Endothelial cell of umbilical vein (primary cell): ENCODE measurements at regions not wholly inside any gene's neighbourhood (a gene's known extent, or its start where the extent isn't known, plus 50 kb on each side); places are given as distances from the start of the nearest gene placed in this dataset.

ENCODE experiments used
- BruUV-seq: library from RNA; stranded (reverse); fragments of 400-500 nt; replicated peaks from 2 replicates; lab custom pipeline; 2021; lab: Mats Ljungman, UMichigan
- CTCF ChIA-PET: fragments of 300-600, 350-600 bp; sonication (Branson Sonifier 250); formaldehyde crosslinking; loops from one replicate; lab custom pipeline; 2021; ENCODE audit warnings: antibody characterized with exemption, inconsistent platforms; lab: Charles Lee
- POLR2A ChIA-PET: fragments of 300-600, 350-600 bp; sonication (Branson Sonifier 250); formaldehyde crosslinking; loops from one replicate; lab custom pipeline; 2021; ENCODE audit warnings: antibody characterized with exemption, inconsistent platforms; lab: Charles Lee
- DNase-seq: peaks from one replicate; pipeline ENCODE4 v3.0.0-alpha.2; 2011; ENCODE audit warnings: low read depth, low spot score
- FAIRE-seq: peaks from 2 replicates; lab custom pipeline; 2011; peaks lifted over from hg19 to GRCh38; lab: Jason Lieb, UNC
- H2AFZ ChIP-seq: 2 replicates; pipeline ENCODE4 v1.6.0; 2012; ENCODE audit warnings: low read depth, low read length, control low read depth, inconsistent platforms
- H3K27ac ChIP-seq: 2 replicates; pipeline ENCODE4 v1.5.1; 2011; ENCODE audit warnings: low read depth, mild to moderate bottlenecking, control low read depth, low read length, moderate library complexity; ENCODE audit not compliant: insufficient read depth
- H3K27me3 ChIP-seq, 2 experiments: 2 replicates each; pipeline versions ENCODE4 v1.6.0 to v1.6.1; 2011; ENCODE audit warnings: low read length in 2 of 2, mixed read lengths in 1 of 2; ENCODE audit not compliant: control insufficient read depth in 2 of 2, insufficient read depth in 2 of 2
- H3K36me3 ChIP-seq, 2 experiments: 2 replicates in 1 of 2; 3 replicates in 1 of 2; pipeline ENCODE4 v1.5.1; 2011; ENCODE audit warnings: low read length in 2 of 2, mild to moderate bottlenecking in 1 of 2, moderate library complexity in 1 of 2; ENCODE audit not compliant: control insufficient read depth in 2 of 2, insufficient read depth in 2 of 2; ENCODE audit errors: extremely low read depth in 1 of 2
- H3K4me1 ChIP-seq: 3 replicates; pipeline ENCODE4 v1.5.1; 2011; ENCODE audit warnings: mild to moderate bottlenecking, low read length; ENCODE audit not compliant: control insufficient read depth, insufficient read depth; ENCODE audit errors: extremely low read depth
- H3K4me2 ChIP-seq: 2 replicates; pipeline ENCODE4 v1.6.1; 2011; ENCODE audit warnings: low read length, control low read depth, mixed read lengths; ENCODE audit not compliant: insufficient read depth
- H3K4me3 ChIP-seq, 3 experiments: fragments of 200-600 bp in 1 of 3; sonication (generic), shearing (Covaris generic) in 1 of 3; replicated peaks in 1 of 3; 2 replicates each; pipeline ENCODE4 v1.5.1; 2011 to 2016; ENCODE audit warnings: control low read depth in 3 of 3, low read length in 3 of 3, mild to moderate bottlenecking in 2 of 3, inconsistent platforms in 1 of 3, low read depth in 1 of 3, moderate library complexity in 1 of 3; ENCODE audit not compliant: insufficient read depth in 1 of 3
- H3K79me2 ChIP-seq: 2 replicates; pipeline ENCODE4 v1.6.0; 2012; ENCODE audit warnings: low read length, inconsistent platforms; ENCODE audit not compliant: control insufficient read depth, insufficient read depth
- H3K9ac ChIP-seq: replicated peaks from 2 replicates; pipeline ENCODE3; 2011; ENCODE audit warnings: low read length, control low read depth; ENCODE audit not compliant: insufficient read depth; ENCODE audit errors: extremely low read depth
- H3K9me1 ChIP-seq: replicated peaks from 3 replicates; pipeline ENCODE4 v1.6.0; 2011; ENCODE audit warnings: mild to moderate bottlenecking, low read length; ENCODE audit not compliant: control insufficient read depth, insufficient read depth; ENCODE audit errors: extremely low read depth
- H3K9me3 ChIP-seq: replicated peaks from 2 replicates; pipeline ENCODE4 v1.5.1; 2012; ENCODE audit warnings: low read length, inconsistent platforms; ENCODE audit not compliant: control insufficient read depth, insufficient read depth
- H4K20me1 ChIP-seq: replicated peaks from 2 replicates; pipeline ENCODE3; 2011; ENCODE audit warnings: mild to moderate bottlenecking, low read length; ENCODE audit not compliant: control insufficient read depth, insufficient read depth; ENCODE audit errors: extremely low read depth
- EZH2 ChIP-seq: IDR thresholded peaks from 2 replicates; pipeline ENCODE4 v1.6.1; 2012; ENCODE audit warnings: borderline replicate concordance, low read depth, mild to moderate bottlenecking, moderate library complexity, low read length, inconsistent platforms; ENCODE audit not compliant: severe bottlenecking
- FOS ChIP-seq: IDR thresholded peaks from 2 replicates; pipeline ENCODE4 v1.6.1; 2011; ENCODE audit warnings: mild to moderate bottlenecking, low read length, moderate library complexity, borderline replicate concordance; ENCODE audit not compliant: insufficient read depth
- GATA2 ChIP-seq: IDR thresholded peaks from 2 replicates; pipeline ENCODE4 v1.7.0; 2011; ENCODE audit warnings: low read depth, mild to moderate bottlenecking, moderate library complexity, mixed read lengths, low read length; ENCODE audit not compliant: insufficient read length, insufficient read depth
- JUN ChIP-seq: IDR thresholded peaks from 2 replicates; pipeline ENCODE4 v1.6.1; 2011; ENCODE audit warnings: borderline replicate concordance, low read depth; ENCODE audit not compliant: insufficient read length, insufficient read depth
- MYC ChIP-seq: IDR thresholded peaks from one replicate; pipeline ENCODE4 v1.6.1; 2011; ENCODE audit warnings: mild to moderate bottlenecking, low read depth, low read length
- POLR2A ChIP-seq: IDR thresholded peaks from 2 replicates; pipeline ENCODE4 v1.6.1; 2012; ENCODE audit warnings: low read depth, mild to moderate bottlenecking, control low read depth, low read length
- POLR2AphosphoS5 ChIP-seq: IDR thresholded peaks from 2 replicates; pipeline ENCODE4 v1.6.1; 2012; ENCODE audit warnings: low read depth, mild to moderate bottlenecking, control low read depth, low read length, moderate library complexity; ENCODE audit not compliant: insufficient read depth
- dilution Hi-C: fragments of 300-500 bp; cut with MboI; formaldehyde crosslinking; loops from one replicate; pipeline ENCODE4 v1.15.0; 2019; ENCODE audit warnings: low sequenced_read_pairs; ENCODE audit not compliant: extremely low pct_ligation_motif_present
- intact Hi-C: fragments of 100-400 bp; cut with micrococcal nuclease; formaldehyde crosslinking; loops from one replicate; pipeline ENCODE4 v1.10.0; 2022
- TF ChIP-seq, protein P1 (sequence below), 2 donors: IDR thresholded peaks; 1 replicate in 1 of 2; 2 replicates in 1 of 2; pipeline ENCODE4 v1.5.1; 2011; ENCODE audit warnings: low read length in 2 of 2, mild to moderate bottlenecking in 2 of 2, moderate library complexity in 2 of 2, control low read depth in 1 of 2, inconsistent platforms in 1 of 2, low read depth in 1 of 2; ENCODE audit not compliant: insufficient read depth in 1 of 2; ENCODE audit errors: extremely low read depth in 1 of 2
- TF ChIP-seq, protein P2 (sequence below): IDR thresholded peaks from 2 replicates; pipeline ENCODE4 v1.6.1; 2011; ENCODE audit not compliant: insufficient read depth, insufficient read length

DNA sequence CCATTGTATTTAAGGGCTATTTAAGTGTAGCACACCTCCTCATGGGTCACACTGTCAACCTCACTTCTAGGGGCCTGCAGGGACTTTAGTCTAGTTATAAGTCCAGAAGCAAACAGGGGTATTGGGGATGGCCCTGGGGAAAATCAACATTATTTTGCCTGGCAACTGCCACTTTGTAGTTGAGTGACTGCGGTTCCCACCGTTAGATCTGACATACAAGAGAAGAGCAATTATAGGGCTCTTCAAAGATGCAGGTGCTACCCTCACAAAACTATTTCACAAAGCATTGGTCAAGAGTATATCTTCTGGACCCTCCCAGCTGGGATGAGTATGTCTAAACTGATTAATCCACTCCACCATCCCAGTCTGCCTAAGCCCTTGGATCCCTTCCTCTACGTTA is 133.0 kb upstream of the PCBD1 start:
- H3K4me1 ChIP-seq = no peaks in the 10 kb centered on the region
- H3K4me3 ChIP-seq = no peak overlapping the region
- no peak for FAIRE-seq
- H3K27me3 ChIP-seq = peaks cover 0 to 3% of the 10 kb centered on the region in 2 experiments
- no peaks in the 10 kb centered on the region for H3K9me1 ChIP-seq
- H3K9me3 ChIP-seq = no peaks in the 10 kb centered on the region
- H4K20me1 ChIP-seq = no peaks in the 10 kb centered on the region
- intact Hi-C loops (no loop called here), dilution Hi-C loops (no loop called here)
- ChIA-PET POLR2A (no interaction called here), CTCF (no interaction called here)
- H2AFZ ChIP-seq = no peak overlapping the region
- TF ChIP-seq POLR2A = no peak
- TF ChIP-seq, protein P1, sequence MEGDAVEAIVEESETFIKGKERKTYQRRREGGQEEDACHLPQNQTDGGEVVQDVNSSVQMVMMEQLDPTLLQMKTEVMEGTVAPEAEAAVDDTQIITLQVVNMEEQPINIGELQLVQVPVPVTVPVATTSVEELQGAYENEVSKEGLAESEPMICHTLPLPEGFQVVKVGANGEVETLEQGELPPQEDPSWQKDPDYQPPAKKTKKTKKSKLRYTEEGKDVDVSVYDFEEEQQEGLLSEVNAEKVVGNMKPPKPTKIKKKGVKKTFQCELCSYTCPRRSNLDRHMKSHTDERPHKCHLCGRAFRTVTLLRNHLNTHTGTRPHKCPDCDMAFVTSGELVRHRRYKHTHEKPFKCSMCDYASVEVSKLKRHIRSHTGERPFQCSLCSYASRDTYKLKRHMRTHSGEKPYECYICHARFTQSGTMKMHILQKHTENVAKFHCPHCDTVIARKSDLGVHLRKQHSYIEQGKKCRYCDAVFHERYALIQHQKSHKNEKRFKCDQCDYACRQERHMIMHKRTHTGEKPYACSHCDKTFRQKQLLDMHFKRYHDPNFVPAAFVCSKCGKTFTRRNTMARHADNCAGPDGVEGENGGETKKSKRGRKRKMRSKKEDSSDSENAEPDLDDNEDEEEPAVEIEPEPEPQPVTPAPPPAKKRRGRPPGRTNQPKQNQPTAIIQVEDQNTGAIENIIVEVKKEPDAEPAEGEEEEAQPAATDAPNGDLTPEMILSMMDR (IDR thresholded peaks at IDR 0.05; ENCODE audit: extremely low read depth in 1 of 2, insufficient read depth in 1 of 2, low read depth in 1 of 2, low read length in 2 of 2) = no peak
- no peaks in the 10 kb centered on the region for H3K36me3 ChIP-seq
- no TSS peak for BruUV-seq
- H3K79me2 ChIP-seq = no peaks in the 10 kb centered on the region
- H3K4me2 ChIP-seq = no peak overlapping the region
- DNase-seq = no peak
- no peak overlapping the region for H3K27ac ChIP-seq
- H3K9ac ChIP-seq = no peak overlapping the region

DNA sequence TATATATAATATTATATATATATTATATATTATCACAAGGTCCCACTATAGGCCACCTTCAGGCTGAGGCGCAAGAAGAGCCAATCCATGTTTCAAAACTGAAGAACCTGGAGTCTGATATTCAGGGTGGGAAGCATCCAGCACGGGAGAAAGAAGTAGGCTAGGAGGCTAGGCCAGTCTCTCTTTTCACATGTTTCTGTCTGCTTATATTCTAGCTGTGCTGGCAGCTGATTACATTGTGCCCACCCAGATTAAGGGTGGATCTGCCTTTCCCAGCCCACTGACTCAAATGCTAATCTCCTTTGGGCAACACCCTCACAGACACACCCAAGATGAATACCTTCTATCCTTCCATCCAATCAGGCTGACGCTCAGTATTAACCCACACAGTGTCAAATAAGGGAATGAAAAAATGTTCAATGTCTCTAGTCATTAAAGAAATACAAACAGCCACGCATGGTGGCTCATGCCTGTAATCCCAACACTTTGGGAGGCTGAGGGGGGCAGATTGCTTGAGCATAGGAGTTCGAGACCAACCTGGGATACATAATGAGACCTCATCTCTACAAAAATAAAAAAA is 135.4 kb upstream of the PCBD1 start:
- Histone ChIP-seq H2AFZ (no peak overlapping the region), H3K79me2 (no peaks in the 10 kb centered on the region), H4K20me1 (no peaks in the 10 kb centered on the region), H3K27ac (no peak overlapping the region), H3K27me3 (peaks cover 0 to 3% of the 10 kb centered on the region in 2 experiments), H3K9ac (no peak overlapping the region), H3K36me3 (no peaks in the 10 kb centered on the region), H3K4me2 (no peak overlapping the region), H3K9me3 (no peaks in the 10 kb centered on the region), H3K4me3 (no peak overlapping the region), H3K9me1 (no peaks in the 10 kb centered on the region), H3K4me1 (no peaks in the 10 kb centered on the region)
- BruUV-seq = no TSS peak
- ChIA-PET CTCF (no interaction called here), POLR2A (no interaction called here)
- DNase-seq (no peak), FAIRE-seq (no peak)
- TF ChIP-seq GATA2 = no peak
- TF ChIP-seq POLR2A = no peak
- TF ChIP-seq MYC = no peak
- TF ChIP-seq EZH2 = no peak
- TF ChIP-seq, protein P1 (IDR thresholded peaks at IDR 0.05; ENCODE audit: extremely low read depth in 1 of 2, insufficient read depth in 1 of 2, low read depth in 1 of 2, low read length in 2 of 2) = no peak
- no peak for TF ChIP-seq FOS
- TF ChIP-seq, protein P2, sequence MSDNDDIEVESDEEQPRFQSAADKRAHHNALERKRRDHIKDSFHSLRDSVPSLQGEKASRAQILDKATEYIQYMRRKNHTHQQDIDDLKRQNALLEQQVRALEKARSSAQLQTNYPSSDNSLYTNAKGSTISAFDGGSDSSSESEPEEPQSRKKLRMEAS = no peak
- TF ChIP-seq JUN = no peak
- TF ChIP-seq POLR2AphosphoS5 = no peak
- dilution Hi-C loops = no loop called here
- intact Hi-C loops = no loop called here
